ENCODE measurements at regions not wholly inside any gene's neighbourhood (a gene's known extent, or its start where the extent isn't known, plus 50 kb on each side); places are given as distances from the start of the nearest gene placed in this dataset.

DNA sequence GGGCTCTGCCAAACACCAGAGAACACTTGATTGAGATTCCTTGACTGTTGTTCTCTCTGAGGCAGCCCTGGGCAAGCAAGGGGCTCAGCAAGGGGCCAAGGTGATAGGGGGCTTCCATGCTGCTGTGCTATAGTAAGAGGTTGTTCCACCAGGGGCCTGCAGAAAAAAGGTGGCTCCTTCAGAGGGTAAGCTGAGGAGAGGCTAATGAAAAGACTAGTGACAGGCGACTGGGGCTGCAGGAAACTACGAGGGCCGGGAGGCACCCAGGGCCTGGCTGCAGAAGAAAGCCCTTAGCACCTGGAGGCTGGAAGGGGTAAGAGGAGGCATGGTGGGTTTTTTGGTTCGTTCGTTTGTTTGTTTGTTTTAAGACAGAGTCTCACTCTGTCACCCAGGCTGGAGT lies 88.0 kb upstream of the CTNNA1 start:
- TF ChIP-seq POLR2AphosphoS5 (IDR thresholded peaks at IDR 0.05) (no peak), POLR2A (IDR thresholded peaks at IDR 0.05; ENCODE audit: low read depth) (no peak), EP300 (IDR thresholded peaks at IDR 0.05) (no peak)
- TF ChIP-seq, protein P1, sequence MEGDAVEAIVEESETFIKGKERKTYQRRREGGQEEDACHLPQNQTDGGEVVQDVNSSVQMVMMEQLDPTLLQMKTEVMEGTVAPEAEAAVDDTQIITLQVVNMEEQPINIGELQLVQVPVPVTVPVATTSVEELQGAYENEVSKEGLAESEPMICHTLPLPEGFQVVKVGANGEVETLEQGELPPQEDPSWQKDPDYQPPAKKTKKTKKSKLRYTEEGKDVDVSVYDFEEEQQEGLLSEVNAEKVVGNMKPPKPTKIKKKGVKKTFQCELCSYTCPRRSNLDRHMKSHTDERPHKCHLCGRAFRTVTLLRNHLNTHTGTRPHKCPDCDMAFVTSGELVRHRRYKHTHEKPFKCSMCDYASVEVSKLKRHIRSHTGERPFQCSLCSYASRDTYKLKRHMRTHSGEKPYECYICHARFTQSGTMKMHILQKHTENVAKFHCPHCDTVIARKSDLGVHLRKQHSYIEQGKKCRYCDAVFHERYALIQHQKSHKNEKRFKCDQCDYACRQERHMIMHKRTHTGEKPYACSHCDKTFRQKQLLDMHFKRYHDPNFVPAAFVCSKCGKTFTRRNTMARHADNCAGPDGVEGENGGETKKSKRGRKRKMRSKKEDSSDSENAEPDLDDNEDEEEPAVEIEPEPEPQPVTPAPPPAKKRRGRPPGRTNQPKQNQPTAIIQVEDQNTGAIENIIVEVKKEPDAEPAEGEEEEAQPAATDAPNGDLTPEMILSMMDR (IDR thresholded peaks at IDR 0.05) = no peak
- no peak overlapping the region for H3K4me3 ChIP-seq

DNA sequence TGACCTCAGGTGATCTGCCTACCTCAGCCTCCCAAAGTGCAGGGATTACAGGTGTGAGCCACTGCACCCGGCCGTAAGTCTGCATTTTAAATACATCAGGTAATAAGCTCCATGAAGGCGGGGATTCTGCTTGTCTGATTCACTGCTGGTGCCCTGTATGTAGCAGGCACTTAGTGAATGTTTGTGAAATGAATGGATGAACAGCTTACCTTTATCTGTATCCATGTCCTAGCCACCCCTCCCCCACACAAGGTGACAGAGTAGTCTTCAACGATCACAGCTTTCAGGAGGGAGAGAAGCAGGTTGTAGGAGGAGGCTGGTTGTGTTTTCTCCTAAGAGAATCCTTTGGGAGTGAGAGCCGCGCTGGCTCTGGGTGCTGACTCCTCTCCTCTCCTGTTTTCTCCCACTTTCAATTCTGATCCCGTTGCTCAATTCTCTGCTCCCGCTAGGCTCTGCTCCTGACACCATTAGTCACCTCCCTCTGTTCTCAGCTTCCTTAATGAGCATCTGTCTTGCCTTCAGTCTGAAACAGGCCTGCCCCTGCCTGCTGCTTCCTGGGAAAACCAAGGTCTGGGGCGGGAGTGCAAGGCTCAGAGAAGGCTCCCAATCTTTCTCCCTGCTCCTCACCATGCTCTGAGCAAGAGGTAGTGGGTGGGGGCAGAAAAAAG lies 88.8 kb upstream of the CTNNA1 start:
- peaks cover 0 to 7% (median 5%) of the 10 kb centered on the region in 4 donors for H3K4me1 ChIP-seq
- no peak for DNase-seq (ENCODE audit: extremely low spot score)
- H3K9me3 ChIP-seq = no peaks in the 10 kb centered on the region
- 78% methylated on average over 9 of the region's 9 CpGs for WGBS
- intact Hi-C loops (cut with DNase I) = no loop called here
- no peak overlapping the region for H3K4me3 ChIP-seq
- no peaks in the 10 kb centered on the region for H3K36me3 ChIP-seq
- H3K27ac ChIP-seq (replicated peaks in 1 of 4) = no peak overlapping the region
- H3K27me3 ChIP-seq = no peaks in the 10 kb centered on the region
- TF ChIP-seq EP300 (IDR thresholded peaks at IDR 0.05) (no peak), POLR2AphosphoS5 (IDR thresholded peaks at IDR 0.05) (no peak), POLR2A (IDR thresholded peaks at IDR 0.05; ENCODE audit: low read depth) (no peak)
- TF ChIP-seq, protein P1 (IDR thresholded peaks at IDR 0.05) = no peak

More for the DNA sequence above, 88.0 kb upstream of the CTNNA1 start:
- peaks cover 0 to 7% (median 5%) of the 10 kb centered on the region in 4 donors for H3K4me1 ChIP-seq
- H3K27ac ChIP-seq (replicated peaks in 1 of 4) = no peak overlapping the region
- H3K9me3 ChIP-seq = no peaks in the 10 kb centered on the region
- H3K36me3 ChIP-seq = no peaks in the 10 kb centered on the region
- DNase-seq (ENCODE audit: extremely low spot score) = no peak
- WGBS = 95% methylated on average over 5 of the region's 5 CpGs
- no peaks in the 10 kb centered on the region for H3K27me3 ChIP-seq
- intact Hi-C loops (cut with DNase I) = no loop called here

DNA sequence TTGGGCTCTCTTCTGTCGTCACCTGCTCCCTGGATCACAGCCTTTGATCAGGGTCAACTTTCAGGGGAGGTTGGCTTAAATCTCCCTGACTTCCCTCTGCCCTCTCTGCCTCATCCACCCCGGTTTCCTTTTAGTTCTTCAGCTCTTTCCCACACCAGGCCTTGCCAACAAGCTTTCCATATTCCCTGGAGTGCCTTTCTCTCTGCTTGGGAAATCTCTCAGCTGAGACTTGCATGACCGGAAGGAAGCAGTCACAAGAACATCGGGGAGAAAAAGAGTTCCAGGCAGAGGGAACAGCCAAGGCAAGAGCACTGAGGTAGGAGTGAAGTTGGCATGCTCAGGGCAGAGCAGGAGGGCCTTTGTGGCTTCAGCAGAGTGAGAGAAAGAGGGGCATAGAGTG lies 88.4 kb upstream of the HSPA9 start:
- Histone ChIP-seq H3K27me3 (no peaks in the 10 kb centered on the region), H3K27ac (replicated peaks in 1 of 4) (no peak overlapping the region), H3K4me3 (no peak overlapping the region), H3K9me3 (no peaks in the 10 kb centered on the region), H3K4me1 (peaks cover 0 to 7% (median 5%) of the 10 kb centered on the region in 4 donors), H3K36me3 (no peaks in the 10 kb centered on the region)
- no peak for TF ChIP-seq EP300 (IDR thresholded peaks at IDR 0.05)
- no peak for TF ChIP-seq POLR2AphosphoS5 (IDR thresholded peaks at IDR 0.05)
- TF ChIP-seq POLR2A (IDR thresholded peaks at IDR 0.05; ENCODE audit: low read depth) = no peak
- TF ChIP-seq, protein P1 (IDR thresholded peaks at IDR 0.05) = no peak
- intact Hi-C loops (cut with DNase I) = no loop called here
- 77% methylated on average over 4 of the region's 4 CpGs for WGBS
- DNase-seq (ENCODE audit: extremely low spot score) = no peak

DNA sequence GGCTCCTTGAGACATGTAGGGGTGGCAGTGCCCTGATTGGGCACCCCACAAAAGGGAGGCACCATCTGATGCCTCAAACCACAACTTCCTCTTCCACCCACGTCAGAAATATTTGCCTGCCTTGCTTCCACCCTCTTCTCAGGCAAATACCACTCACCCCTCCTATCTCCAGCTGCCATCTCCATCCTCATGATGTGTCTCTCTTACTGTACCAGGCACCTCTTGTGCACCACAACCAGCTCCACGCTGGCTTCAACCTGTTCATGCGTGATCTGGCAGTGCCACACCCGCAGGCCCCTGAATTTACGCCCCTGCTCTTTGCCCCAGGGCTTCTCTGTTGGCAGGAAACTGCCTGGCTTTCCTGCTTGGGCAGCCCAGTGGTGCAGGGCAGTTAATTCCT lies 87.8 kb upstream of the HSPA9 start:
- no peak for DNase-seq (ENCODE audit: extremely low spot score)
- 72% methylated on average over 5 of the region's 5 CpGs for WGBS
- no peaks in the 10 kb centered on the region for H3K9me3 ChIP-seq
- no peaks in the 10 kb centered on the region for H3K27me3 ChIP-seq
- TF ChIP-seq, protein P1 (IDR thresholded peaks at IDR 0.05) = no peak
- TF ChIP-seq POLR2AphosphoS5 (IDR thresholded peaks at IDR 0.05) = no peak
- TF ChIP-seq POLR2A (IDR thresholded peaks at IDR 0.05; ENCODE audit: low read depth) = no peak
- TF ChIP-seq EP300 (IDR thresholded peaks at IDR 0.05) = no peak
- intact Hi-C loops (cut with DNase I) = no loop called here
- H3K36me3 ChIP-seq = no peaks in the 10 kb centered on the region
- H3K27ac ChIP-seq (replicated peaks in 1 of 4) = no peak overlapping the region
- H3K4me3 ChIP-seq = no peak overlapping the region
- H3K4me1 ChIP-seq = peaks cover 0 to 7% (median 5%) of the 10 kb centered on the region in 4 donors

DNA sequence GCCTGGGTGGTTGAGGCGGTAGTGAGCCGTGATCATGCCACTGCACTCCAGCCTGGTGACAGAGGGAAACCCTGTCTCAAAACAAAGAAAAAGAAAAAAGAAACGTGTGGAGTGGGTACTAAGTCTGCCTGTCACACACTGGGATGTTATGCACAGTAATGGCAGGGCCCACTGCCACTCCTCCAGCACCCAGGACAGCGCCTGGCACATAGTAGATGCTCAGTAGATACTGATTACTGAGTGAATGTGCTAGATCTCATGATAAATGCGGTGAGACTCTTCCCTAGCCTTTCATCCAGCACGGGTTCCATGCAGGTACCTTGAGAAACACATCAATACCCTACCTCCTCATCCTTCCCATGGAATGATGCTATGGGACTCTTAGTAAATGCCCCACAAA lies 87.4 kb upstream of the HSPA9 start:
- no peaks in the 10 kb centered on the region for H3K27me3 ChIP-seq
- H3K36me3 ChIP-seq = no peaks in the 10 kb centered on the region
- H3K27ac ChIP-seq (replicated peaks in 1 of 4) = no peak overlapping the region
- intact Hi-C loops (cut with DNase I) = no loop called here
- no peak for DNase-seq (ENCODE audit: extremely low spot score)
- no peaks in the 10 kb centered on the region for H3K9me3 ChIP-seq
- H3K4me1 ChIP-seq = peaks cover 0 to 9% (median 5%) of the 10 kb centered on the region in 4 donors
- 84% methylated on average over 6 of the region's 6 CpGs for WGBS
- TF ChIP-seq, protein P1 (IDR thresholded peaks at IDR 0.05) = no peak
- TF ChIP-seq POLR2A (IDR thresholded peaks at IDR 0.05; ENCODE audit: low read depth) = no peak
- H3K4me3 ChIP-seq = no peak overlapping the region
